WTC11 (cell line): ENCODE measurements at regions not wholly inside any gene's neighbourhood (a gene's known extent, or its start where the extent isn't known, plus 50 kb on each side); places are given as distances from the start of the nearest gene placed in this dataset.

Experiments used
- ATF2 ChIP-seq: sonication (generic); formaldehyde crosslinking; IDR thresholded peaks from 2 replicates; pipeline ENCODE4 v1.8.1; 2022; ENCODE audit warnings: low read depth, missing genetic modification reagents, borderline replicate concordance
- ATF3 ChIP-seq: sonication (generic); formaldehyde crosslinking; conservative IDR thresholded peaks from 2 replicates; pipeline ENCODE4 v1.8.1; 2022; ENCODE audit warnings: mild to moderate bottlenecking, missing genetic modification reagents
- CREB1 ChIP-seq: sonication (generic); formaldehyde crosslinking; IDR thresholded peaks from 2 replicates; pipeline ENCODE4 v1.8.0; 2023; ENCODE audit warnings: mild to moderate bottlenecking, missing genetic modification reagents
- CTCF ChIP-seq: fragments of 200-600 bp; IDR thresholded peaks from 2 replicates; pipeline ENCODE4 v1.8.0; 2022; ENCODE audit warnings: antibody characterized with exemption
- ETV6 ChIP-seq: sonication (generic); formaldehyde crosslinking; IDR thresholded peaks from 2 replicates; pipeline ENCODE4 v1.8.1; 2022; ENCODE audit warnings: mild to moderate bottlenecking, missing genetic modification reagents
- IRF2 ChIP-seq: sonication (generic); formaldehyde crosslinking; IDR thresholded peaks from 2 replicates; pipeline ENCODE4 v1.8.0; 2022; ENCODE audit warnings: low read depth, missing genetic modification reagents, borderline replicate concordance
- MLX ChIP-seq: sonication (generic); formaldehyde crosslinking; IDR thresholded peaks from 2 replicates; pipeline ENCODE4 v1.8.1; 2023; ENCODE audit warnings: mild to moderate bottlenecking, missing genetic modification reagents, moderate library complexity
- NFYB ChIP-seq: sonication (generic); formaldehyde crosslinking; conservative IDR thresholded peaks from 2 replicates; pipeline ENCODE4 v1.8.0; 2022; ENCODE audit warnings: low read depth, missing genetic modification reagents
- NR3C1 ChIP-seq: sonication (generic); formaldehyde crosslinking; conservative IDR thresholded peaks from 2 replicates; pipeline ENCODE4 v1.8.1; 2023; ENCODE audit warnings: low read depth, mild to moderate bottlenecking, missing genetic modification reagents
- TEAD4 ChIP-seq: sonication (generic); formaldehyde crosslinking; IDR thresholded peaks from 2 replicates; pipeline ENCODE4 v1.8.0; 2022; ENCODE audit warnings: mild to moderate bottlenecking, missing genetic modification reagents
- USF2 ChIP-seq: sonication (generic); formaldehyde crosslinking; IDR thresholded peaks from 2 replicates; pipeline ENCODE4 v1.8.1; 2023; ENCODE audit warnings: mild to moderate bottlenecking, missing genetic modification reagents, moderate library complexity

- TF ChIP-seq NFYB (CRISPR knock-in tag) = no peak
- TF ChIP-seq MLX (CRISPR knock-in tag) = no peak
- TF ChIP-seq CTCF = no peak
- no peak for TF ChIP-seq CREB1 (CRISPR knock-in tag)
- no peak for TF ChIP-seq TEAD4 (CRISPR knock-in tag)
- TF ChIP-seq ATF2 (CRISPR knock-in tag) = no peak
- TF ChIP-seq ETV6 (CRISPR knock-in tag) = no peak
- no peak for TF ChIP-seq IRF2 (CRISPR knock-in tag)
- TF ChIP-seq NR3C1 = no peak
- no peak for TF ChIP-seq USF2 (CRISPR knock-in tag)
- no peak for TF ChIP-seq ATF3
These were observed 446.8 kb downstream of the WDR72 start for GRCh38 chr15:53312707-53313106.
